ENCODE measurements at regions not wholly inside any gene's neighbourhood (a gene's known extent, or its start where the extent isn't known, plus 50 kb on each side); places are given as distances from the start of the nearest gene placed in this dataset.
"Not testable (repeated sequence)": the region's sequence is repeated elsewhere in the genome, so short reads cannot be mapped to it uniquely, and the experiment has no call there.

DNA sequence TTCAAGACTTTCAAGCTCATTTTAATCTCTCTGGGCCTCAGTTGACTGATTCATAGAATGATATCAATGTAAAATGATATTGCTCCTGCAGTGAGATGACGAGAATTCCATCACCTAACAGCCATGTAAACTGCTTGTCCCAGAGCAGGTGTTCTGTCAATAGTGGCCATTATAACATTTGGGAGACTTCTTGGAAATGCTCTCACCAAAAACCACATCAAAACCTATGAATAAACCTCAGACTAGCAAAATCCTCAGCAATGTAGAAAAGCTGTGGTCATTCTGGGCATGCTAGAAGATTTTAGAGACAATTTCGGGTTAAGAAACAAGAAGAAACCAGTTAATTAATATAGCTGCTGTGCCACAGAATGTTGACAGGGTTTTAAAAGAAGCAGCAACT lies 225.4 kb downstream of the FRK start:
- Mint-ChIP-seq H3K27ac (no peak overlapping the region), H3K36me3 (ENCODE audit: low read depth) (no peaks in the 10 kb centered on the region)

GRCh38 chr6:115834542-115834941 lies 226.1 kb downstream of the FRK start:
- not testable (repeated sequence) for H3K4me1 Mint-ChIP-seq (ENCODE audit: low read depth)

More for the DNA sequence above, 225.4 kb downstream of the FRK start:
- Mint-ChIP-seq H3K4me1 (ENCODE audit: low read depth) (no peaks in the 10 kb centered on the region), H3K4me3 (no peak overlapping the region), H3K9me3 (peaks cover 15% of the 10 kb centered on the region), H3K27me3 (no peaks in the 10 kb centered on the region)
- intact Hi-C loops (cut with micrococcal nuclease): no loop called here

GRCh38 chr6:115832786-115833185 lies 227.9 kb downstream of the FRK start:
- H3K36me3 Mint-ChIP-seq (ENCODE audit: low read depth): no peaks in the 10 kb centered on the region
- no peak overlapping the region for H3K4me3 Mint-ChIP-seq
- intact Hi-C loops (cut with micrococcal nuclease): no loop called here
- H3K27me3 Mint-ChIP-seq: no peaks in the 10 kb centered on the region
- no peak overlapping the region for H3K27ac Mint-ChIP-seq
- peaks cover 15% of the 10 kb centered on the region for H3K9me3 Mint-ChIP-seq
- H3K4me1 Mint-ChIP-seq (ENCODE audit: low read depth): no peaks in the 10 kb centered on the region

More at GRCh38 chr6:115834542-115834941, 226.1 kb downstream of the FRK start:
- H3K27me3 Mint-ChIP-seq; H3K27ac Mint-ChIP-seq; H3K36me3 Mint-ChIP-seq (ENCODE audit: low read depth); H3K4me3 Mint-ChIP-seq; intact Hi-C loops (cut with micrococcal nuclease): not testable (repeated sequence)
- H3K9me3 Mint-ChIP-seq: peaks cover 15% of the 10 kb centered on the region

- Mint-ChIP-seq H3K4me3 (no peak overlapping the region), H3K27me3 (no peaks in the 10 kb centered on the region), H3K27ac (no peak overlapping the region), H3K4me1 (ENCODE audit: low read depth) (no peaks in the 10 kb centered on the region), H3K9me3 (peaks cover 15% of the 10 kb centered on the region), H3K36me3 (ENCODE audit: low read depth) (no peaks in the 10 kb centered on the region)
- intact Hi-C loops (cut with micrococcal nuclease): no loop called here
Measured at GRCh38 chr6:115832186-115832585, 228.5 kb downstream of the FRK start.

GRCh38 chr6:115830895-115831294 lies 229.8 kb downstream of the FRK start:
- Mint-ChIP-seq H3K27ac (no peak overlapping the region), H3K4me3 (no peak overlapping the region), H3K9me3 (peaks cover 10% of the 10 kb centered on the region), H3K36me3 (ENCODE audit: low read depth) (no peaks in the 10 kb centered on the region), H3K27me3 (no peaks in the 10 kb centered on the region), H3K4me1 (ENCODE audit: low read depth) (no peaks in the 10 kb centered on the region)
- intact Hi-C loops (cut with micrococcal nuclease): no loop called here

DNA sequence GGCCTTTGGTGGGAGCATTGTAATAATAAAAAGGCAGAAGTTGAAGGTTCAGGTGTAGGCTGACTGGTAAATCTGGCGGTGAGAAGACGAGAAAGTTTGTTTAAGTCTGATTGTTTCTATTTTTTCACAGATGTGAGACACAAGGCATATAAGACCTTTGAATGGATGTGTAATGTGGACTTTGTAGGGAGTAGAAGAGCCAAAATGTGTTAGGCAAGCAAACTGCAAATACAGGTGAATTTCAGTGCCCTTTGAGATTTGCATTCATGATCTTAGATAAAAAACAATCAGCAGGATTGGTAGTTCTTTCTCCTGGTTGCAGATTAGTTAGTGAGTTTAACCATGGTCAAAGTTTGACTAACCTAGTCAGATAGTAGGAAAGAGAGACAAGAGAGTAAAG lies 238.9 kb downstream of the FRK start:
- H3K9me3 Mint-ChIP-seq: peaks cover 27% of the 10 kb centered on the region
- no peaks in the 10 kb centered on the region for H3K36me3 Mint-ChIP-seq (ENCODE audit: low read depth)
- no peak overlapping the region for H3K27ac Mint-ChIP-seq
- no peaks in the 10 kb centered on the region for H3K27me3 Mint-ChIP-seq
- H3K4me3 Mint-ChIP-seq: no peak overlapping the region
- intact Hi-C loops (cut with micrococcal nuclease): no loop called here
- no peaks in the 10 kb centered on the region for H3K4me1 Mint-ChIP-seq (ENCODE audit: low read depth)

GRCh38 chr6:115819506-115819905 lies 241.2 kb downstream of the FRK start:
- Mint-ChIP-seq H3K27ac (no peak overlapping the region), H3K27me3 (no peaks in the 10 kb centered on the region), H3K9me3 (peaks cover 18% of the 10 kb centered on the region), H3K36me3 (ENCODE audit: low read depth) (no peaks in the 10 kb centered on the region), H3K4me3 (no peak overlapping the region), H3K4me1 (ENCODE audit: low read depth) (no peaks in the 10 kb centered on the region)
- intact Hi-C loops (cut with micrococcal nuclease): no loop called here

GRCh38 chr6:115817161-115817560 lies 243.5 kb downstream of the FRK start:
- Mint-ChIP-seq H3K9me3 (peaks cover 18% of the 10 kb centered on the region), H3K4me1 (ENCODE audit: low read depth) (no peaks in the 10 kb centered on the region), H3K36me3 (ENCODE audit: low read depth) (no peaks in the 10 kb centered on the region), H3K27ac (no peak overlapping the region), H3K27me3 (no peaks in the 10 kb centered on the region), H3K4me3 (no peak overlapping the region)
- intact Hi-C loops (cut with micrococcal nuclease): no loop called here

- Mint-ChIP-seq H3K9me3 (peaks cover 23% of the 10 kb centered on the region), H3K27me3 (no peaks in the 10 kb centered on the region), H3K4me3 (no peak overlapping the region), H3K36me3 (ENCODE audit: low read depth) (no peaks in the 10 kb centered on the region), H3K27ac (no peak overlapping the region), H3K4me1 (ENCODE audit: low read depth) (no peaks in the 10 kb centered on the region)
- intact Hi-C loops (cut with micrococcal nuclease): no loop called here
Measured at GRCh38 chr6:115814907-115815306, 245.8 kb downstream of the FRK start.

- no peaks in the 10 kb centered on the region for H3K27me3 Mint-ChIP-seq
- intact Hi-C loops (cut with micrococcal nuclease): no loop called here
- no peak overlapping the region for H3K27ac Mint-ChIP-seq
- peaks cover 6% of the 10 kb centered on the region for H3K9me3 Mint-ChIP-seq
- H3K36me3 Mint-ChIP-seq (ENCODE audit: low read depth): no peaks in the 10 kb centered on the region
- no peak overlapping the region for H3K4me3 Mint-ChIP-seq
- H3K4me1 Mint-ChIP-seq (ENCODE audit: low read depth): no peaks in the 10 kb centered on the region
Measured at GRCh38 chr6:115811541-115811940, 249.2 kb downstream of the FRK start.

DNA sequence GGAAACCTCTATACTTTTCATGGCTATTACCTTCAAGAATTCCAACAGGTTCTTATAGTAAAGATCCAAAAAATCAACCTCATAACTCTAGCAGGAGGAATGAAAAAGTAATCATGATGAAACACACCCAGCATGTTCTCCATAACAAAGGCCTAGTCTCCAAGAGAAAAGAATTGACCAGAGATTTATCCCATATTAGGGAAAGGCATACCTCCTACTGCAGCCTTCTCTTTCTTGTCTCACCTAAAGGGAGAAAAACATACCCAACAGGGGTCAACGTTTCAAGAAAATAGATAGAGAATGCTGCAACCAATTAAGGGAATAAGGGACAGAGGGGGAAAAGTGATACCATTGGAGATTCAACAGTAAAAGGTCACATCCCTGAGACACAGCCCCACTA lies 262.5 kb downstream of the FRK start:
- Mint-ChIP-seq H3K4me3 (no peak overlapping the region), H3K36me3 (ENCODE audit: low read depth) (no peaks in the 10 kb centered on the region), H3K9me3 (no peaks in the 10 kb centered on the region), H3K27me3 (no peaks in the 10 kb centered on the region), H3K27ac (no peak overlapping the region), H3K4me1 (ENCODE audit: low read depth) (no peaks in the 10 kb centered on the region)
- intact Hi-C loops (cut with micrococcal nuclease): no loop called here

DNA sequence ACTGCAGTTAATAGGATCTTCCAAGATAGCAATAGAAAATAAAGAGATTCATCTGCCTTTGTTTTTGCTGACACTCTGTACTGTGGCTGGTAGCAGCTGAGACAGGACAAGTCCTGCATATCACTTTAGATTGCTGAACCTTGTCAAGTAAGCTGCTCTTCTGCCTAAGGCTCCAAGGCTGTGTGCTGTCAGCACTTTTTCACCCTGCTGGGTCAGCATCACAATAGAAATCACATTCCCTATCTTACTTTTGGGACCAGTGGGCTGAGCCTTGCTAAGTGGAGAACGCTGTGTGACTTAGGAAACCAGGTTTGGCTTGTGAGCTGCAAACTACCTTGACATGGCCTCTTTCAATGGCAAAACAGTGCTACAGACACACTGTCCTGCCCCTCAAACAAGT lies 263.9 kb downstream of the FRK start:
- intact Hi-C loops (cut with micrococcal nuclease): no loop called here
- Mint-ChIP-seq H3K27me3 (no peaks in the 10 kb centered on the region), H3K27ac (no peak overlapping the region), H3K9me3 (no peaks in the 10 kb centered on the region), H3K4me3 (no peak overlapping the region), H3K36me3 (ENCODE audit: low read depth) (no peaks in the 10 kb centered on the region), H3K4me1 (ENCODE audit: low read depth) (no peaks in the 10 kb centered on the region)

- Mint-ChIP-seq H3K27ac (no peak overlapping the region), H3K36me3 (ENCODE audit: low read depth) (no peaks in the 10 kb centered on the region), H3K27me3 (no peaks in the 10 kb centered on the region), H3K4me3 (no peak overlapping the region), H3K4me1 (ENCODE audit: low read depth) (no peaks in the 10 kb centered on the region), H3K9me3 (no peaks in the 10 kb centered on the region)
- intact Hi-C loops (cut with micrococcal nuclease): no loop called here
Measured at GRCh38 chr6:115796061-115796460, 264.6 kb downstream of the FRK start.

GRCh38 chr6:115783402-115784061 lies 277.2 kb downstream of the FRK start:
- Mint-ChIP-seq H3K9me3 (peaks cover 6% of the 10 kb centered on the region), H3K4me1 (ENCODE audit: low read depth) (no peaks in the 10 kb centered on the region), H3K27me3 (no peaks in the 10 kb centered on the region), H3K27ac (no peak overlapping the region), H3K4me3 (no peak overlapping the region), H3K36me3 (ENCODE audit: low read depth) (no peaks in the 10 kb centered on the region)
- intact Hi-C loops (cut with micrococcal nuclease): no loop called here

DNA sequence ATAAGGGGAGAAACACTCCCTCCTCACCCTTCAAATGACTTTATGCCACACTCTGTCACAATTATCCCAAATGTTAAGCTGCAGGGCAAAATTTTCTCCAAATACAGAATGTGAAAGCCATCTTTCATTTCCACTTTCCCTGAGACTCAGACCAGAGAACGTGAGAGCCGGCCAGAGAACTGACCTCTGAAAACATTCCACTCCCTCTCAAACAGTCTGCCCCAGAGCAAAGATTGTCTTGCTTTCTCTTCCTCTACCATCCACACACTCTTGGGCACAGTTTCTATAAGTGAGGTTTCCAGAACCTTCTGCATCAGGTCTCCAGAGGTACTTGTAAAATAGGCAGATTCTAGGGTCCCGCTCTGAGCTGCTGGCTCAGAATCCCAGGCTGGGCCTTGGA lies 278.1 kb downstream of the FRK start:
- no peak overlapping the region for H3K4me3 Mint-ChIP-seq
- no peaks in the 10 kb centered on the region for H3K36me3 Mint-ChIP-seq (ENCODE audit: low read depth)
- H3K27ac Mint-ChIP-seq: no peak overlapping the region
- H3K4me1 Mint-ChIP-seq (ENCODE audit: low read depth): no peaks in the 10 kb centered on the region
- peaks cover 5% of the 10 kb centered on the region for H3K9me3 Mint-ChIP-seq
- H3K27me3 Mint-ChIP-seq: no peaks in the 10 kb centered on the region
- intact Hi-C loops (cut with micrococcal nuclease): no loop called here

Data from dendritic cell treated with granulocyte-macrophage colony-stimulating factor and Interleukin-4, amounts not matched to agents 40 ng/mL and 50 ng/mL, for 4 days (primary cell).